ENCODE measurements at regions not wholly inside any gene's neighbourhood (a gene's known extent, or its start where the extent isn't known, plus 50 kb on each side); places are given as distances from the start of the nearest gene placed in this dataset.

DNA sequence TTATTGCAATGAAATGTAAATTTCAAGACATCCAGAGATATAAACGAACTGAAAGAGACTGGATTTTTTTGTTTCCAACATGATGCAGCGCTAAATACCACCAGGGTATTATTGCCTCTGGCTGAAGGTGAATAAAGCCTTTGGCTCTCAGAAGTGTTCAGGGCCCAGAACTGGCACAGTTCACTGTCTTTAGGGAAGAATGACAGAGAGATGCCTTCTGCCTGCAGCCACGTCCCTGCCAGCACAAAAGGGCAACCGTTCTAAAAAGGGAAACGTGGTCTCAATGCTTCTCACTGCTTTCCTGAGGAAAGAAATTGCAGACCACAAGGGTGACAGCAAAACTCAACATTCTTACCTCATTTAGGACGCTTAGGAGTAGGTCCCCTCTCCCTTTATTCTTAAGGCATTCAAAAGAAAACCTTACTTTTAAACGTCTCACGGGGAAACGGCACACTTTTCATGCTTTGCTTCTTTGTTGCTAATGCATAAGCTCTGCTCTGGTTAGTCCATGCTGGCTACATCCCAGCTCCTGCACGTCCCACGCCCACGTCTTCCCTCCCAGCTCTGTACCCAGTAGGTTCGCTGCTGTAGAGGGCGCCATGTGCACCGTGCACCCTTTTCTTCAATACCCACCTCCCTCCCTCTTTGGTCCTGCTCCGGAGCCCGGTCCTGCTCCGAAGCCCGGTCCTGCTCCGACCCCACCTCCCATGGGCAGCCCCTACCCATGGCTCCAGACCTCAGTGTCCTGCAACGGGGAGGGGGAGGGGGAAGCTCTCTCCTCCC, 171.0 kb downstream of the HRH4 start:
- no peak for DNase-seq (ENCODE audit: low read depth)
- no peak for TF ChIP-seq CTCF (IDR thresholded peaks at IDR 0.05; ENCODE audit: control insufficient read depth, extremely low read depth, insufficient read depth)
- H3K4me3 ChIP-seq (ENCODE audit: low read depth, low read length) = no peak overlapping the region

- no peak for TF ChIP-seq CTCF (IDR thresholded peaks at IDR 0.05; ENCODE audit: control insufficient read depth, extremely low read depth, insufficient read depth)
- no peak overlapping the region for H3K4me3 ChIP-seq (ENCODE audit: low read depth, low read length)
- no peak for DNase-seq (ENCODE audit: low read depth)
Observed at GRCh38 chr18:24632158-24632988, 171.9 kb downstream of the HRH4 start.

DNA sequence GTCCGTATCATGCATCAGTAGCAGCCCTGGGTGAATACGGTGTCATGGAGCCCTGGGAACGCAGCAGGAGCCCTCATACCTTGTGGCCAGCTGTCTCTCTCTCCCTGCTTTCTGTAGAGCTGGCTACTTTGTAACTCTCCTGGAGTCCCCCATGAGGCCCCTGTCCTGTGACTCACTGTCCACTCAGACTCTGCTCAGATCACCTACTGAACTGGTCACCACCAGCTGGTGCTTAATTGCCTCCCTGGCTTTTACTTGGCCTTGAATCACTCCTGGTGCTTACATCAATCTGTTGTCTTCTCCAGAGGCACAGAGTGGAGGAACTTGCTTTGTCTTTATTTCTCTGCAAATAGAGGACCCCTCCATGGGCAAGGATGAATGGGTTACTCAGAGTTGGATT, 172.7 kb downstream of the HRH4 start:
- H3K4me3 ChIP-seq (ENCODE audit: low read depth, low read length) = no peak overlapping the region
- TF ChIP-seq CTCF (IDR thresholded peaks at IDR 0.05; ENCODE audit: control insufficient read depth, extremely low read depth, insufficient read depth) = no peak
- DNase-seq (ENCODE audit: low read depth) = no peak

DNA sequence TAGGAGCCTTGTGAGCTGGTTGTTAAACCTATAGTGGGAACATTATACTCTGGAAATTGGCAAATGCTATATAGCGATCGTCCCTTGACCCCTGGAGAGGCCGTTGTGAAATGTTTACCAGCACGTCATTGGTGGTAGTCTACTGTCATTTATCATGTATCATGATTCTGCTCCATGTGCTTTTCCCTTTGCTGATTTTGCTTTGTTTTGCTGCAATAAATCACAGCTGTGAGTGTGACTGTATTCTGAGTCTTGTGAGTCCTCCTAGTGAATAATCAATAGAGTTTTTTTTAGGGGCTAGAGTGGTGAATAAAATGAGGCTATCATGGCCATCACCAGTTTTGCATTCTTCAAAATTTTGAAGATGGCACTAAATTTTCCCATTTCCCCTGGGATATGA, 189.1 kb downstream of the HRH4 start:
- no peak for DNase-seq (ENCODE audit: low read depth)
- H3K4me3 ChIP-seq (ENCODE audit: low read depth, low read length) = no peak overlapping the region
- TF ChIP-seq CTCF (IDR thresholded peaks at IDR 0.05; ENCODE audit: control insufficient read depth, extremely low read depth, insufficient read depth) = no peak

DNA sequence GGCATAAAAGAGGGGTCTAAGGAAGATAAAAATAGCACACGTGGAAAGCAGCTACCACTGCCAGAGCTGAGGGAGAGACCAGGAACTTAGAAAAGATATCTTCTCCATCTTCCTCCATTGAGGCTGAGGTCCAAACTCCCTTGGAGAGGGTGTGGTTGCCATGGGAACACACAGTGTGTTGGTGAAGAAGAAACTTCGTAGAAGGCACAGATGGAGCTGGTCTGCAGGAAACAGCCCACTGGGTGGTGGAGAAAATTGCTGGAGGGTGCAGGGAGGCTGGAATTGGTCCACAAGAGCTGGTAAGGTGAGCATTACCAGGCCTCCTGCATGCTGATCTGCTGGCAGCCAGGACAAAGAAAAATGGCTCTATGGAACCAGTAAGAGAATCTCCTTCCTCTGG, 191.0 kb downstream of the HRH4 start:
- no peak for DNase-seq (ENCODE audit: low read depth)
- no peak overlapping the region for H3K4me3 ChIP-seq (ENCODE audit: low read depth, low read length)
- no peak for TF ChIP-seq CTCF (IDR thresholded peaks at IDR 0.05; ENCODE audit: control insufficient read depth, extremely low read depth, insufficient read depth)

DNA sequence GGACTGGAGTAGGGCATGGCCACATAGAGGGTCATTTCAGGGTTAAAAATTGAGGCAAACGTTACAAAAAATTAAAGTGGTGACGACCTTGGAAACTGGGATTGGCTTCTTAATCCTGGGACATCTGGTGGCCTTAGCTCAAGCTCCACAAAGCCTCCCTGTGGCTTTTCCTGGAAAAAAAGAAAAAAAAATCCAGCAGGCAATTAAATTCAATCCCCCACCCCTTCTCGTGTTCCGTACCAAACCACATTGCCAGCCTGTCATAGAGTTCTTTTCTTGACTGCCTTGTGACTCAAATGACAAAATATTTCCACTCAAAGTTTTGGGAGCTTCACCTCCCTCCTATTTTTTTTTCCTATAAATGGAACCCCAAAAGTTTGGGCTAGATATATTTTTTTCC, 195.6 kb downstream of the HRH4 start:
- DNase-seq (ENCODE audit: low read depth) = no peak
- TF ChIP-seq CTCF (IDR thresholded peaks at IDR 0.05; ENCODE audit: control insufficient read depth, extremely low read depth, insufficient read depth) = no peak
- H3K4me3 ChIP-seq (ENCODE audit: low read depth, low read length) = no peak overlapping the region
